Stomach (tissue), 4 donors: ENCODE measurements at regions not wholly inside any gene's neighbourhood (a gene's known extent, or its start where the extent isn't known, plus 50 kb on each side); places are given as distances from the start of the nearest gene placed in this dataset.

Experiments
- POLR2A ChIP-seq, 4 donors: fragments of 450-650 bp; IDR thresholded peaks; one replicate each; pipeline ENCODE4 v1.6.1; 2016; ENCODE audit warnings: antibody characterized with exemption in 4 of 4, control low read depth in 2 of 4, mild to moderate bottlenecking in 1 of 4, moderate library complexity in 1 of 4
- TF ChIP-seq, protein P1 (sequence below), 7 experiments: fragments of 450-650 bp in 4 of 7; fragments of 200-600 bp in 3 of 7; sonication (generic) in 3 of 7; IDR thresholded peaks; one replicate each; pipeline ENCODE4 v1.5.1; 2016 to 2019; ENCODE audit warnings: antibody characterized with exemption in 7 of 7, control low read depth in 2 of 7, mild to moderate bottlenecking in 1 of 7

DNA sequence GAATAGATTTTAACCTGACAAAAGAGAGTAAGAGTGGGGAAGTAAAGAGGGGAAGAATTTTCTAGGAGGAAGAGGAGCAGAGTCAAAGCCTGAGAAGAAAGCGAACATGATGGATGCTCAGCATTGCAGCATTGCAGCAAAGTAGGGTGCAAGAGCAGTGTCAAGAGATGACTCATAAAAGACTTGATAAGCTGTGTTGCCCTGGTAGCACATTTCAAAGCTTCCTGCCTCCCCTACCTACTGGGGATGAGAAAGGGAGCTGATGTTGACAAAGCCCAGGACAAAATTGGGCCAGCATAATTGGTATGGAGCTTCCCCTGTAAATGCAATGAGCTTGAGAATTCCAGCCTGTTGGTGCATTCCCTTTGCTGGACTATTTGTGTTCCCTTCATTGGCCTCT lies 121.6 kb upstream of the ST8SIA2 start:
- TF ChIP-seq, protein P1, sequence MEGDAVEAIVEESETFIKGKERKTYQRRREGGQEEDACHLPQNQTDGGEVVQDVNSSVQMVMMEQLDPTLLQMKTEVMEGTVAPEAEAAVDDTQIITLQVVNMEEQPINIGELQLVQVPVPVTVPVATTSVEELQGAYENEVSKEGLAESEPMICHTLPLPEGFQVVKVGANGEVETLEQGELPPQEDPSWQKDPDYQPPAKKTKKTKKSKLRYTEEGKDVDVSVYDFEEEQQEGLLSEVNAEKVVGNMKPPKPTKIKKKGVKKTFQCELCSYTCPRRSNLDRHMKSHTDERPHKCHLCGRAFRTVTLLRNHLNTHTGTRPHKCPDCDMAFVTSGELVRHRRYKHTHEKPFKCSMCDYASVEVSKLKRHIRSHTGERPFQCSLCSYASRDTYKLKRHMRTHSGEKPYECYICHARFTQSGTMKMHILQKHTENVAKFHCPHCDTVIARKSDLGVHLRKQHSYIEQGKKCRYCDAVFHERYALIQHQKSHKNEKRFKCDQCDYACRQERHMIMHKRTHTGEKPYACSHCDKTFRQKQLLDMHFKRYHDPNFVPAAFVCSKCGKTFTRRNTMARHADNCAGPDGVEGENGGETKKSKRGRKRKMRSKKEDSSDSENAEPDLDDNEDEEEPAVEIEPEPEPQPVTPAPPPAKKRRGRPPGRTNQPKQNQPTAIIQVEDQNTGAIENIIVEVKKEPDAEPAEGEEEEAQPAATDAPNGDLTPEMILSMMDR (IDR thresholded peaks at IDR 0.05): no peak
- TF ChIP-seq POLR2A (IDR thresholded peaks at IDR 0.05): no peak
